Dermis microvascular lymphatic vessel endothelial cell (primary cell): ENCODE measurements at regions not wholly inside any gene's neighbourhood (a gene's known extent, or its start where the extent isn't known, plus 50 kb on each side); places are given as distances from the start of the nearest gene placed in this dataset.

ENCODE experiments used
- DNase-seq, 2 donors: peaks; one replicate each; pipeline versions ENCODE4 v3.0.0 to v3.0.0-alpha.2; 2010; ENCODE audit warnings: low read depth in 2 of 2

DNA sequence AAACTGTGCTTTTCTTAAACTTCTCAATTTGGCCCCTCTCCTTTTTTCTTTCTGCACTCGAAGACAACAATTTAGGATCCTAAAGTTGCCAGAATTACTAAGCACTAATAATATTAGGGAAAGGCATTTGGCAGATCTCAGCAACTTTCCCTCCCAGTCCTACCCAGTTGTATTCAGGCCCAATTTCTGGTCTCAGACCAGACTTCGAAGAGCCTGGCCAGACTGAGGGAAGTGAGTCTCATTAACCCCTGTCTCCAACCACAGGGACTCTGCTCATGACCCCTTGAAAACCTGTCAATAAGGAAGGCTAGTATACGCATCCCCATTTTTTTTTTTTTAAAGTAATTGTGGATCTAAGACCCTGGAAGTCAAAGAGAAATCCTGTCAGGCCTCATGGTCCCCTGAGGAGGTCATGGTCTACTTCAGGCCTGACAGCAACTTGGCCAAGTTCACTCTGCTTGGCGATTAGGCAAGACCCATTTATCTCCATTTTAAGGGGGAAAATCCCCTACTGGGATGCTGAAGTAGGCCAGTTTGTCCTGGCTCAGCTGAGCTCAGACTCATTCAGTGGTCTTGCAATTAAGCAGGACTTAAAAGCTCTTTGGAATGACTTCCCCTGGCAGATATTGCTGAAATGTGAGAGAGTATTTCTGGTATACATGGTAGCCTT, 521.0 kb downstream of the FUT8 start:
- no peak for DNase-seq

- DNase-seq: no peak
Observed at GRCh38 chr14:65934070-65934435, 521.5 kb downstream of the FUT8 start.

DNA sequence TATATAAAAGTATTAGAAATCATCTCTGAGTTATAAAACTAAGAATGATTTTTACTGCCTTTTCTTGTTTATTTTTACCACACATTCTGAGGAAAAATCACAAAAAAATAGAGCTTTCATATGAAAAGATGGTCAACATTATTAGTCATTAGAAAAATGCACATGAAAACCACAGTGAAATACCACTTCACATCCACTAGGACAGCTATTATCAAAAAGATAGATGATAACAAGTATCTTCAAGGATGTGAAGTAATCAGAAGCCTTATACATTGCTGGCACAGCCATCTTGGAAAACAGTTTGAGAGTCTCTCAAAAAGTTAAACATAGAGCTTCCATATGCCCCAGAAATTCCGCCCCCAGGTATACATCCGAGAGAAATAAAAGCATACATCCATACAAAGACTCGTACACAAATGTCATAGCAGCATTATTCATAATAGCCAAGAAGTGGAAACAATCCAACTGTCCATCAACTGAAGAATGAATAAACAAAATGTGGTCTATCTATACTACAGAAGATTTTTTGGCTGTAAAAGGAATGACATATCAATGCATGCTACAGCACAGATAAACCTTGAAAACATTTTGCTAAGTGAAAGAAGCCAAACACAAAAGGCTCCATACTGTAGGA, 523.9 kb downstream of the FUT8 start:
- DNase-seq: no peak

- DNase-seq: no peak
Observed at GRCh38 chr14:65937079-65937959, 524.8 kb downstream of the FUT8 start.

- no peak for DNase-seq
Observed at GRCh38 chr14:65937960-65938316, 525.4 kb downstream of the FUT8 start.

DNA sequence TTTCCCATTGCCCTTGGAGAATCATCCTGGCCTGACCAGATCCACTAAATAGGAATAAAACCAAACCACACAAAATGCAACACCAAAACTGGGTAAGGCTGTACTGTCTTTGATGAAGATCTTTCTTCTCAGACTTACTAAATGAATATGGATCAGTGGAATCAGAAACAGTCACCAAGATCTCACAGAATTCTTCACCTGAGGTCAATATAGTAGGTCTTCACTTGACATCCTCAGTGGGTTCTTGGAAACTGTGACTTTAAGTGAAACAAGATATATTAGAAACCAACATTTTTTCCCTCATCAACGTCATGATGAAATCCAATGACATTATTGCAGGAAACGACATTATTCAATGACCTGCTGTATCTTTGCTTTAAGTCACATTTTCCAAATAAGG, 526.2 kb downstream of the FUT8 start:
- DNase-seq: no peak

DNA sequence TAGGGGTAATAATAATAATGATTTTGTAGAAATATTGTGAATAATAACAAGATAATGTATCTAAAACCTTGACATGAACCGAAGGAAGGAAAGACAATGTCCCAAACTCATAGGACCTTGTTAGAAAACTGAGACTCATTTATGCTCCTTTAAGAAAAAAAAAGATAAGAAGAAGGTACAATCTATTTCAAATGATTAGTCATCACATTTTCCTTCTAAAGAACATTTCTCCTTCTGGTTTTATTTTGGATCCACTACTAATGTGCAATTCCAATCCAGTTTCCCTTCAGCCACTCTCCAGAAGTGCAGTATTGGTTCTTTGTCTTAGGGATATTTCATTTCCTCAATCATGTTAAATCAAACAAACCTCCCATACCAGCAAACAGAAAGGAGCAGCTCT, 526.7 kb downstream of the FUT8 start:
- DNase-seq: no peak

DNA sequence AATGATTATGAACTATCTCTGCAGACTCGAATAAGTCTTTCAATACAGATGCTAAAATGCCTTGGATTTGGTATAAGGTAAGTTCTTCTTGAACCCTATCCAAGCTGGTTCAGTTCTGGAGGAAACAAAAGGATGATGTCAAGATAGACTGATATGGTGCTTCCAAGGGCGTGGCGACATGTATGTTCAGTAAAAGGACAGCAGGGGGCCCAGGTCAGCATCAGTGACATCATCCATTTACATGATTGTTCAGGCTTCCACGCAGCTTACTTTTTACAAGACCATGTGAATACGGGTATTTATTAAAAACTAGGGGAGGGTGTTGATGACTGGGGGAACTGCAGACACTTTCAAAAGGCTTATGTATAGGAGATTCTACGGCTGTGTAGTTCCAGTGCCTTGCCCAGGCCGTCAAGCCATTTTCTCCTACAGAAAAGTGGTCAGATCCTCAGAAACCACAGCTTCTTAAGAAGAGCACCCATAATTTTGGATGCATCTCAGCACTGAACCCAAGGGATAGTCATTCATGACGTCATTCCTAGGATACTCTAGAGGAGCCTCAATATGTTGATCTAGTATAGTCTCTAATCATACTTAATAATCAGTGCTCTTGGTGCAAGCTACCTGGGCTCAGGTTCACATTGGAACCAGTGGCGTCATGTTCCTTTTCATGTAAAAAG, 527.7 kb downstream of the FUT8 start:
- peak in 1 of 2 donors; percentile 6 for DNase-seq

GRCh38 chr14:65941091-65941490, 528.6 kb downstream of the FUT8 start:
- DNase-seq: no peak

GRCh38 chr14:65943150-65943549, 530.6 kb downstream of the FUT8 start:
- no peak for DNase-seq

DNA sequence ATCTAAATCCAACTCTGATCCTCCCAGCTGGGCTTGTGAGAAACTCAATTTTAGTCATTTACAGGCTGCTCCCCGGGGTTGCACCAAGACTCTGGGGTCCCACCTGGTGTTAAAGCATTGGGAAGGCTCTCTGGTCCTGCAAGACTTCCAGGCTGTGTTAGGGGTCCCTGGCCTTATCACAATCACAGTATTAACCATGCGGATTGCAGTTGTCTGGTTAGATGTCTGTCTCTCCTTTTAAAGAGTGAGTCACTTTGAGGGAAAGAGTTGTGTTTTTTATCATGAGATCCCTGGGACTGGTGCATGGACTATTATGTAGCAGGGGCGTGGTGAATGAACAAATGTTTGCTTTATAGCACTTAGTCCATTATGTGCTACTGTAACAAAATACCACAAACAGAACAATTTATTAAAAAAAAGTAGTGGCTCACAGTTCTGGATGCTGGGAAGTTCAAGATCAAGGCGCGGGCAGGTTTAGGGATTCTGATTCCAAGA, 531.4 kb downstream of the FUT8 start:
- no peak for DNase-seq

DNA sequence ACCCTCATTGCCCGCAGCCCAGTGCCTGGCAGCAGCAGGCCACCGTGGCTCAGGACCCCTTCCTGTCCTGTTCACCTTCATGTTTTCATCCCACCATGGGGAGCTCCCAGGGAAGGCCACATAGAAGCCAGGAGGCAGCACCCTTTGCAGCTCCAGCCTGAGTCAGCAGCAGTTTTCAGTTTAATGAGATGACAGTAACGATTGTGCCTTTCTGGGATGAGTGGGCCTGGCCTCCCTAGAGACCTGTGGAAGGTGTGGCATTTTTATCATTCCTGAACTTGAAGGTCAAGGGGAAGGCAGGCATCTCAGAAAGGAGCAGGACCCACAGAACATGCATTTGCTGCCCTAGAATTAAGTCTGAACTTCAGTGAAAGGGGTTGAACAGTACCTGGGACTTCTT, 532.8 kb downstream of the FUT8 start:
- no peak for DNase-seq

DNA sequence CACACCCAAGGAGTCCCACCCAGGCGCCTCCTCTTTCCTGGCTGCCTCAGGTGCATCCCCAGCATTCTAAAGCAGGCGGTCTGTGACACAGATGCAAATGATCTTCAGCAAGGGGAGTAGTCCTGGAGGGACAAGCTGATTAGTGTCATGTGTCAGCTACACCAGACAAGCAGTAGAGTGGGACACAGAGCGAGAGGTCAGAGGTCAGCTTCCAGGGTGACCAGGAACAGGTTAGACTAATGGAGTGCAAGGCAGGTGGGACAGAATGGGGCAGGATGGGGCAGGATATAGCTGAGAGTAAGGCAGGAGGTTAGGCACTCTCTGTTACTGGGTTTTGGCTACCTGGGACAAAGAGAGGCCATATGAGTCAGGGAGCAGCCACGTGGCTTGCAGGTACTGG, 534.0 kb downstream of the FUT8 start:
- no peak for DNase-seq

DNA sequence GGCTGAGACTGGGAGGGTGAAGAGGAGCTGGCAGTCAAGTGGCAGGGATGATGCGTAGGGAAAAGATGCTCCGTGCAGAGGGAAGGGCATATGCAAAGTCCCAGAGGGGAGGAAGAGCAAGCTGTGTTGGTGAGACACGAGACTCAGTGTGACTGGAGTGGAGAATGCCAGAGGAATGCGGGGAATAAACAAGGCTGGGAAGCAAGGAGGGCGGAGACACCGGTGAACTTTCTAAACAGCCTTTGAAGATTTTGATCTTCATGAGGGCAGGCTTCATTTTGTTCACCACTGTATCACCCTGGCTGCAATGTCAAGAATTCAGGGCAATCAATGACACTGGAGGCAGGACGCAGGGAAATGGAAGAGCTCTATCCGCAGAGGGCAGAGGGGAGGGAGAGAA, 535.8 kb downstream of the FUT8 start:
- no peak for DNase-seq

GRCh38 chr14:65949711-65950516, 536.3 kb upstream of the CCDC196 start:
- DNase-seq: peak in 1 of 2 donors; percentile 2

GRCh38 chr14:65954942-65955341, 531.2 kb upstream of the CCDC196 start:
- no peak for DNase-seq

- no peak for DNase-seq
Observed at GRCh38 chr14:65957631-65958205, 528.5 kb upstream of the CCDC196 start.

GRCh38 chr14:65958664-65959562, 527.3 kb upstream of the CCDC196 start:
- peak; percentile 9 to 29 for DNase-seq

DNA sequence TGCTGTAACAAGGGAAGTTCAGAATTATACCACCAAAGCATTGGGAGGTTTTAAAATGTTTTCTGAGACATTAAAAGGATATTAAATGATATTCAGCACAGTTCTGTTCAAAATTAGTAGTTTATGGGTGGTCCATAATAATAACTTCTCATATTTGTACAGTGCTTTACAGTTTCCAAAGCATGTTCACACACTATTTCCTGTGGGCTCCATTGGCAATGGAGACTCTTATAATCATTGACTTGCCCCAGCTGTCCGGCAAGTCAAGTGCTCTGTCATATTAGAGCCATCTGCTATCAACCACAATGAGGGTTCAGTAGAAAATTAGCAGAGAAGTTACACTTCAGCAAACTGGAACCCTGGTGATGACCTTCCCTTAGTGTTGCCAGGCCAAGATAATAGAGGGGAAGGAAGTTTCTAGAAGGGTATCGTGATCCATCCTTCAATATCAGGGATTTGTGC, 526.6 kb upstream of the CCDC196 start:
- DNase-seq: no peak

GRCh38 chr14:65961004-65961403, 525.2 kb upstream of the CCDC196 start:
- DNase-seq: peak in 1 of 2 donors; percentile 27
